SHP77 (cell line): ENCODE measurements at regions not wholly inside any gene's neighbourhood (a gene's known extent, or its start where the extent isn't known, plus 50 kb on each side); places are given as distances from the start of the nearest gene placed in this dataset.
A peak's percentile ranks its signal among the peaks of the same experiment; 100 is the strongest.
"Not testable (repeated sequence)": the region's sequence is repeated elsewhere in the genome, so short reads cannot be mapped to it uniquely, and the experiment has no call there.

Experiments used
- DNase-seq, 2 experiments: peaks; one replicate each; lab custom pipeline; 2025; lab: John Stamatoyannopoulos, UW

DNA sequence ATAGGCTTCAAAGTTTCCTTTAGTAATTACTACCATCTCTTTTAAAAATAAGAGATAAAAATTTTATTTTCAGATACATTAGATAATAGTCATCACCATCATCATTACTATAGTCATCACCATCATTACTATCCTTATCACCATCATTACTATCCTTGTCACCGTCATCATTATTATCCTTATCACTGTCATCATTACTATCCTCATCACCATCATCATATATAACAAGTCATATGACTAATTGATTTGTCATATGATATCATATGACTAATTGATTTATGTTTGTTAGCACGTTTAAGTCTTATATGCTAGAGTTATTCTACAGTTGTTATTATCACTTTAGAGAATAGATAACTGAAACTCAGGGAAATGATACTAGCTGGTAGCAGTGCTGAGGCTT lies 382.1 kb upstream of the CDH18 start:
- no peak for DNase-seq

DNA sequence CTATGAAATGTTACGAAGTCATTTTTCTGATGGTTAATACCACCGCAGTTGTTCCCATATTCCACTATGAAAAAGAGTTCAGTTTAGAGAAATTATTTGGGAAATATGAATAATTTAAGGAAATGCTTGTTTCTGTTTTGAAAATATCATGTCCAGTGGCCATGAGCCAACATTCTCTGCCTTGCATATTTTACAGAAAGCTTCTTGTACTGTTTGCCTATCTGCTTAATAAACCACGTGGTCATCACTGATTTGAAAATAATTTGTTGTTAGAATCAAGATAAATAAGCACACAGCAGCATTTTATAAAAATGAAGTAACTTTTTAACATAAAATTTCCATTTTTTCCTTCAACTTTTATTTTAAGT lies 381.5 kb upstream of the CDH18 start:
- DNase-seq = no peak

DNA sequence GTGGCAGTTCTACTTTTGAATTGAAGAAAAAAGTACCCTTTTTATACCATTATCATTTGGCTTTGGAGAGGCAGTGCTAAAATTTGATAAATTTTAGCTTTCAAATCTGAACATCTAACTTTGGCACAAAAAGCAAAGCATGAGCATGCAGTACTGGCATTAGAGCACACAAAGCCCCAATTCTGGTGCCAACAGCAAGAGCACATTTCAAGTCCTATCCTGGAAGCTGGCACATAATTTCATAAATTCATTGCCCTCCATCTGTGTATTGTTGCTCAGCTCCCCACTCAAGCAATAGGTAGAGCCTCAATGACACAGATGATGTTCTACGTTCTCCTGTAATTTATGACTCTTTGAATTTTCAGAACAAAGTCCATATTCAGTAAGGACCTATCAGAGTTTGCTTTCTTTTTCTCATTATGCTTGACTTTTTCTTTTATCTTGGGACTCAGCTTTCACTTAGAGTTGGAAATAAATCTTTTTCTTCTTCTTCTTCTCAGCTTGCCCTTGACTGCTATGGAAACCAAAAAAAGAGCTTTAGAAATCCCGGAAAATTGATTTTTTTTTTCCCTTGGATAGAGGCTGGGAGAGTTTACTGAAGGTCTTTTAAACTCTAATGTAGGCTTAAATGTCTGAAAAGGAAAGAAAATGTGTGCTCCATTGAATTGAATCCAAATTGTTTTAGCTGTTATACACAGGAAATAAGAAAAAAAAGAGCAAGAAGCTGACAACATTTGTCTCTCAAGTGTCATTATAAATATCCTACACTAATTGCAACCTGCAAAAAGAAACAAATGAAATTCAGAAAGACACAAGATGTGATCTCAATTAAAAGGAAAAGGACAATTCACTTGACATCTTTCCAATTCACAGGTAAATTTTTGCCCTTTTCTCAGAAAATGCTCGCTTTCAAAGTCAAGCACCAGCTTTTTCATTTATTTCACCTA lies 380.8 kb upstream of the CDH18 start:
- no peak for DNase-seq

DNA sequence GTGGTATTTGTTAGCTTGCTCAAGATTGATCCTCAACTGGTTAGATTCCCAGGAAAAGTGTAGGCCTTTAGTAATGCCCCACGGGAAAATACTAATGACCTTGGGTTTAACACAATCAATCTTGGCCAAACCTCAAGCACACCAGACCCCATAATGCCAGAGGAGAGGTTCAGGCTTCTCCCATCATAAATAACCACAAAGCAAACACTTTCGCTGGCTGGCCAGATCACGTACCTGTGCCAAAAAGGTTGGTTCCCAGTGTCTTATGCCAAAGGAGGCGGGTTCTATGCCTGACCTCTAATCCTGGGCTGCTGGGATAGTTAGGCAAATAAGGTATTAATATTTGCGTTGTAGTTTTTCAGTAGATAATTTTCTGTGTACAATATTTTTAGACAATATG lies 379.2 kb upstream of the CDH18 start:
- peak in 1 of 2 experiments; percentile 4 for DNase-seq

DNA sequence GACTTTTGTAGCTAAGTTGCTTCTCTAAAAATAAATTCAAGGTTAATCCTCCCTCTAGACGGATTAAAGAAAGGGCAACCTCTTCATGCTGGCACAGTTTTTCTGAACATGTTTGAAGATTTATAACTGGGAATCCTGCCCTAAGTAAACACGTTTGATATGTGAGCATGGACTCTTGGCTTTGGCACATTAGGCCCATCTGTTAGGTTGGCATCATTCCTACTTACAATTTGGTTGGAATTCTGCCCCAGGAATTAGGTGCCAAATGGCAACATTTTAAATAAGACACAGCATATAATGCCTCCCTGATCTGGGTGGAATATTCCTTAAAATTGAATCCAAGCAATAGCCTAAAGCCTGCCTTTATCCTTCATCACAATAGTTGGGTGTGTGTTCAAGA lies 372.3 kb upstream of the CDH18 start:
- DNase-seq = peak; percentile 43 to 58

DNA sequence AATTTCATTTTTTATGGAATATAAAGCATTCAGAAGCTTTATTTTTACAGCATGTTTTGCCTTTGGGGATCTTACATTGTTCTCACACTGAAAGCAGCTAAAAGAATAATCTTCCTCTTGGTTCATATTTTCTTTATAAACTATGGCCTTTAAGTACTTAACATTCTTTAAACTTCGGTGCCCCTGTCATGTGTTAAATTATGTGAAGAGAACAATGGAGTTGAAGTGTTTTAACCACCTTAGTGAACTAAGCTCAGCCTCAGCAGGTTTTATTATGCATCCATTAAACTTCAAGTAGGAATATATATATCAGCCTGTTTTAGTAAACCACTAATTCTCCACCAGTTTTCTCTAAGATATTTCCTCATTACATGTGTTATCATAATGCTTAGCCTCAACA lies 371.4 kb upstream of the CDH18 start:
- no peak for DNase-seq

DNA sequence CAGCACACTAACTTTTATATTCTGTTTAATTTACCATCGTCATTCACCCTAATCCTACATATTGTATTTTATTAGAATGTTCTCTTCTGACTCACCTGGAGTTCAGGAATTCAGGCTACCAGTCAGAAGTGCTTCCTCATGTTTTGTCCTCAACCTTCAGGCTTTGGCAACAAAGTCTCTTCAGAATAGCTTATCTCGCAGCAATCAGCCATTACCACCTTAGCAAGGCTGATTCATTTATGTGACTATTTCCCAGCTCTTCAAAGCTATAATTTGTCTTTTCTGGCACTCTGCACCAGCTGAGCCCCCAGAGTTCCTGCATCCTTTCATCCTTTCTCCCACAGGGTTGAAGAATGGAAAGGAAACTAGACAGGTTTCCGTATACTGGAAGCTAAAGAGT lies 365.5 kb upstream of the CDH18 start:
- DNase-seq = no peak

DNA sequence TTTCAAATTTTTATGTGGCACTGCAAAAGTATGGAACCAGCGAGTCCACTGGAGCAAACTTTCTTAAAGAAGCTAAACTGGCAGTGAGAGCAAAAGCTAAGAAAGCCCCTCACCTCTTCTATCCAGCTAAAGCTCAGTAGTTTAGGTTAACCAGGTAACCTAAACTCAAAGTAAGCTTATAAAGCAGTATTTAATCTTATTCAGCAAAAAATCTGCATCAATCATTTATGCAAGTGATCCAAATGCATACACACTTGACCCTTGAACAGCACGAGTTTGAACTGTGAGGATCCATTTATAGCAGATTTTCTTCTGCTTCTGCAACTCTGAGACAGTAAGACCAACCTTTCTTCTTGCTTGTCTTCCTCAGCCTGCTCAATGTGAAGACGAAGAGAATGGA lies 363.8 kb upstream of the CDH18 start:
- no peak for DNase-seq

DNA sequence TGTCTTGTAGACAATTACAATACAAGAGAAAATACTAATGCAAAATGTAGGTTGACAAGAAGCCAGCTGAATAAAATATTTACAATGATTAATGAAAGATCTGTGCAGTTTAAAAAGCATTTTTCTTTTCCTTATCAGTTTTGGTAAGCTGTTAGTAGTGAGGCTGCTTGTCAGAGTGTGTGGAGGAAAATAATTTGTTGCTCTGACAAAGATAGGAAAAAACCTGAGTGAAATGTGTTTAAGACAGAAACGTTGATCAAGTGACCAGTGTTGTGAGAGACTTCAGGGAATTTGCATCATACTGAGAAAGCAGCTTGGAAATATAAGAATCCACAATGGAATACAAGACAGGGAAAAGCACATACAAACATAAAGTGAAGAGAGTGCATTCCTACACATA lies 360.3 kb upstream of the CDH18 start:
- no peak for DNase-seq

DNA sequence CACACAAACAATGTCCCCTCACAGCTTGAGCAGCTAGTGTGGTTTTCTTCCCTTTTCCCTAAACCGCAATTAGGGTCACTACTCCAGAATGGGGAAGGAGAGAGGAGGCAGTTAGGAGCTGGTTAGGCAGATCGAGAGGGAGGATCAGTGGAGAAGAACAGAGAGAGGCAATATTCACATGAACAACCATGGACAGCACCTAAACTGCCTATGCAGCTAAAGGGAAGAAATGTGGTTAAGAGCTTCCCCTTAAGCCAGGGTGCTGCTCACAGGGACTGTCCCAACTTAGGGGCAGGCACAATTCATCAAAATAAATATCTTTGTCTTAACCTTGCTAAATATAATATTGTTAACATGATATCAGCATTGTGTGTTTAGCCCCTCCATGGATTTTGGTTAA lies 359.3 kb upstream of the CDH18 start:
- DNase-seq = no peak

DNA sequence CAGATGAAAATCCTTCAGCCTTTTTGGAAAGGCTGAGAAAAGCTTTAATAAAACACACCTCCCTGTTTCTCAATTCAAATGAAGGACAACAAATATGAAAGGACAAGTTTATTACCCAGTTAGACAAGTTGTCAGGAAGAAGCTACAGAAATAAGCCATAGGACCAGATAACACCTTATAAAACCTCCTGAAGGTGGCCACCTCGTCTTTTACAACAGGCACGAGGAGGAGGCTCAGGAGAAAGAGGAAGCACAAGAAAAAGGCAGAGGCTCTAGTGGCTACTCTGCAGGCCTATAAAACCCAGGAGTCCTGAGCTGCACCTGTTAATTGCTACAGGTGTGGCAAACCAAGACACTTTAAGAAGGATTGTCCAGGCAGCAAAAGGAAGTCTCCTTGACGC lies 352.1 kb upstream of the CDH18 start:
- no peak for DNase-seq

DNA sequence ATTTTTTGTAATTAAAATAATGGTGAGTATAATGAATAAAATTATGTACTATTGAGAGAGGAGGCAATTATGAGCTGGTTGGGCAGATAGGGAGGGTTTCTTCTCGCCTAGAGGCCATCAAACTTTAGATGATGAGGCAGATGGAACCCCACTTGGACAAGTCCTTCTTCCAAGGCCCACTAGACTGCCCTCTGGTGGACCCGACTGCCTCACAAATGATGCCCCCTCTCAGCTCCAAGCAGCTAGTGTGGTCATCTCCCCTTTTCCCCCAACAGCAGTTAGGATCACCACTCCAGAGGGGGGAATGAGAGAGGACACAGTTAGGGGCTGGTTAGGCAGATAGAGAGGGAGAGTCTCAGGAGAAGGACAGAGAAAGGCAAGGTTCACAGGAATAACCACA lies 348.0 kb upstream of the CDH18 start:
- DNase-seq = no peak

DNA sequence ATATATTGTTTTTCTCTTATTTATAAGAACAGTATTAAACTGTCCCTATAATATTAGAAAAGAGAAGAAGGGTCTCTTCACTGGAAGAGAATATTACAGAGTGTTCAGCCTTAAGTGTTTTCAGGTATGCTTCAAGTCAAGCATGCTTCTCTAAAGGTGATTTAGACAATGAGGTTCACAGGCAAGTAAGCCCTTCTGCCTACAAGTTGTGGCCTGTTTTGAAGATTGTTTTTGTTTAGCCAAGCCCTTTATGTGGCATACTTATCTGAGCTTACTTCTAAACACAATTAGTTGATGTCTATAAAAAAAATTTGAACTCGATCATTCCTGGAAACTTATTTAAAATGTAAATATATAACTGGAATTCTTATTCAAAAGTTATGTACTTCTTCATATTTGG lies 343.8 kb upstream of the CDH18 start:
- DNase-seq = no peak

DNA sequence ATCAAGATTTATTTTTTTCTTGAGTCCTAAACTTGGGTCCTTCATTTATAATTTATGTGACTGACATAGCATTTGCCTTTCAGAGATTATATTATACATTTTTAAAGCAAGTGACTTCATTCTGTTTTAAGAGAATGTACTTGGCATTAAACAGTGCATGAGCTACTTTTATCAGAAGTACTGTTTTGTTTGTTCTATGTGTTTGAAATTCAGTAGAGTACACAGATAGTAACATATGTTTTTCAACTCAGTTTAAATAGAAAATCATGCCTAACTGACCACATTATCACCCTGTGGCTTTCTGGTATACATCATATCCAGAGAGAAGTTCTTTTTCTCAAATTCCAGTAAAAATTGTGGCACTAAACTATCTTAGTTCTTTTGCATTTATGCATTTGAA lies 335.3 kb upstream of the CDH18 start:
- no peak for DNase-seq

DNA sequence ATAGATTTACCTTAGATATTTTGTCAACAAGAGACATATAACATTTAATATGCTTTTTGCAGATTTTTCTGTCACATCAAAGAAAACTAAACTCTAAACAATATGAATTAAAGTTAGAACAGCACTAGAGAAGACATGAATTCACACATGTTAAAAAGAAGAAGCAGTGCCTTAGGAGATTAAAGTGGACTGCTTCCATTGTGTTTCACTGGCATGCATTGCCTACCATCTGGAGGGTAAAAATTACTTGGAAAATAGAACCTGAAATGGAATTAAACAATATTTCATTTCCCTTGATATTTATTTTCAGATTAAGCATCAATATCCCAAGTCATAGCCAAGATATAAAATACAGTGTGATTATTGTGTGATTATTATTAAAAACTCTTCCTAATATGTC lies 319.4 kb upstream of the CDH18 start:
- no peak for DNase-seq

DNA sequence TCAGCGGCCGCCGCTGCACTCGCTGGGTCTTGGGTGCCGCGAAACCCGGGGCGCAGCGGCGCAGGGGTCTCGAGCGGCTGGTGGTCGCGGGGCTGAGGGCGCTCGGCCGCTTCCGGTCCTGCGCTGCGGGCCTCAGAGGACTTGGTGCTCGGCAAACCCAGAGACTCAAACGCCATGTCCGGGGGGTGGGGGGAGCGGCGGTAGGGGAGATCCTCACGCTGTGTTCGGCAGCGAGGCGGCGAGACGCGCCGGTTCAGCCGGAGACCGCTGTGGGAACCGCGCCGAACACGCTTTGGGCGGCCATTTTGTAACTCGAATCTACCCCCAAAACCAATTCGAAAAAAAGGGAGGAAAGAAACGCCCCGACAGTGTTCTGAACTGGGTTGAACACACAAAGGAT lies 317.5 kb upstream of the CDH18 start:
- DNase-seq = no peak

DNA sequence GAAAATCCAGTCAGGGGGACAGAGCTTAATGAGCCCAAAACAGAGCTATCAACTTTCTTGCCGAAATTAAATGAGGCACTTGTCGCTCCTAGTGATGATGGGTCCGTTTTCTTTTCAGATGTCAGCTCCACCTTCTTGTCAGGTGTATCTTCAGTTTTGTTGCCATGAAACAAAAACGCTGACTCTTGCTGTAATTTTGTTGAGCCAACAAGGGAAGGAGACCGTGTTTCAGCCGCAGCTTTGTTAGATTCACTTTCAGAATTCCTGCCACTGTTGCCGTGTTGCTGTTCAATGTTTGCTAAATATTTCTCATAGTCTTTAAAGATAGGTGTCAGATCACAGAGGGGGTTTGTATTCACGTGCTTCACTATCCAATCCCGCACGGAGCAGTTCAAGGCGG lies 316.6 kb upstream of the CDH18 start:
- DNase-seq = not testable (repeated sequence)

DNA sequence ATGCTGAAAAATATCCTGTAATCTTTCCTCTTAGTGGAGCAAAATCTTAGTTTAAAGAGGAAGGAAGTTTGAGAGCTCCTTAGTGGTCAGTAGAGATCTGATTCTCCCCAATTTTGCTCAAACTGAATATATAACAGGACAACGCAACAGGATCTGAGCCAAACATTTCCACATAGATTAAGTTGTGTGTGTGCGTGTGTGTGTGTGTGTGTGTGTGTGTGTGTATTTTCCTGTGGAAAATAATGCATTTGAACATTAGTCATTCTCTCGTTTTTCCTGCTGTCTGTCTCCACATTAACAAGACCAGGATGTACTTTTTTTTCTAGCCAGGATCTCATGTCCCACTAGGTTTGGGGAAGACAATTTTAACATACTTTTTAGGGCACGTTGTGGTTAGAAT lies 312.1 kb upstream of the CDH18 start:
- no peak for DNase-seq

DNA sequence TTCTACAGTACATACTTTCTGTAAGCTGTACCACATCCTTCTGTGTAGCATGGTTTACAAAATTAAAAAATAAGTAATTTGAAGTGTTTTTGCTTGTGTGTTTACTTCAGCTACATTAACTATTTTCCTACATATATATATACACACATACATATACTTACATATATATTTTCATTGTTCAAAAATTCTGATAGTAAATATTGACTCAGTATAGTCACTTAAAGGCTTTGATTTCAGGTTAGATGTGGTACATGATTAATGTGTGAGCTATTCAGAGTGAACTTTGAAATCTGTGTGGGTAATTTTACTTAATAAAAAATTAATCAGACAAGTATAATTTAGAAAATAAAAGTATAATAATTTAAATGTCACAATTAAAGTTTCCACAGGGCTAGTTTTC lies 306.7 kb upstream of the CDH18 start:
- DNase-seq = no peak

DNA sequence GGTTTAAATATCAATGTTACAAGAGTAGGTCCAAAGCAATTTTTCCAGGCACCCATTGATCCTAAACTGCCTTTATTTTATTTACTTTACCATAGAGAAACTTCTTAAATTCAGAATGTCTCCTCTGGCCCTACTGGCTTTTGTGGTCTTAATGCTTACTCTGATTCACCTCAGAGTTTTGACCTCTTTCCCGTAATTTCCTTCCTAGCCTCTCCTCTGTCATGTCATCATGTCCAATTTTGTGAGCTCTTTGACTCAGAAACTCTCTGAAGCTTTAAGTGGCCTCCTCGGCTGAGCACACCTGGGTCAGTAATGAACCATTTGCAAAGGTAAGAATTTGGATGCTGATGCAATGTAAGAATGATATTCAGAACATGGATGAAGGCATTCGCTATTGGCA lies 303.8 kb upstream of the CDH18 start:
- DNase-seq = no peak

DNA sequence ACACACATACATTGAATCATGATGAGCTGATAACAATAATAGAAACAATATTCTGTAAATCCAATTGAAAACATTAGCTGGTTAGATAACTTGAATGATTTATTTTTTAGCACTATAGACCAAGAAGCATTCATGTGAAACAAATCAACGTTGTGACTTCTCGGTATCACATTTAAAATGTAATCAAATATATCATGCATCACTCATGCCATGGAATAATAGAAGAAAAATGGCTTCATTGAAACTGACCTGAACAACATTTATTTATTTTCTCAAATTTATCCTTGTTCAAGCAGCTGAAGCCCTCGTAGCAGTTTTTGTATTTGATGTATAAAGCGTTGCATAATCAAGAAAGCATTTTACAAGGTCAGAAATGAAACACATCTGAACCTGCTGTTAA lies 299.6 kb upstream of the CDH18 start:
- no peak for DNase-seq

DNA sequence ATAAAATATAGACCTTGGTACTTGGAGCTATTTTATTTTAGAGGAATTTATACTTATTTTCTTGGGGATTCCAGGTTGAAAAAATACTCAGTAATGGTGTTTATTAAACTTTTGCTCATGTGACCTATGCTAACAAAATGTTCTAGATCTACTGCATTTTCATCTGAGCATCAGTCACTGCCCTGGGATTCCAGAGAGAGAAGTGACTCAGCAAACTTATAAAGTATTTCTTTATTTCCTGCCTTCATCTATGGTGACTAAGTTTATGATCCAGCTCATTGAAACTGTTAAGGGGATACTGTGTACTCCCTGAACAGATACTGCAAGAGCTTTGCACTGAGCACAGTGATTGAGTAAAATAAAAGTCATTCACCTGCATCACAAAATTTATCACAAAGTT lies 298.5 kb upstream of the CDH18 start:
- no peak for DNase-seq

DNA sequence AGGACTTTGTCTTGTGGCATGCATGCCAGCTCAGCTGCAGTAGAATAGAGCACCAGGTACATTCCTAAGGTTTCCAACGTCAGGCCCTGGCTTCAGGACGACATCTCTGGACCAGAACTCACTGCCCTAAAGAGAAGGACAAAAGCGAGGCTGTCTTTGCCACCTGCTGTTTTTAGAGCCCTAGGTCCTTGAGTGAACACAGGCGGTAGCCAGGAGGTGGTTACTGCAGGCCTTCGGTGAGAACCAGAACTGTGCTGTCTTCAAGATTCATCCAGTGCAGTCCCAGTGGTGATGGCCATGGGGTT lies 288.9 kb upstream of the CDH18 start:
- DNase-seq = no peak
